ENCODE measurements at regions not wholly inside any gene's neighbourhood (a gene's known extent, or its start where the extent isn't known, plus 50 kb on each side); places are given as distances from the start of the nearest gene placed in this dataset.

GRCh38 chr15:61527836-61528580 lies 298.9 kb upstream of the RORA start:
- TF ChIP-seq CTCF (IDR thresholded peaks at IDR 0.05; ENCODE audit: insufficient read depth, low read length, poor library complexity, severe bottlenecking) = no peak
- Histone ChIP-seq H3K36me3 (ENCODE audit: control insufficient read depth, insufficient read depth, low read length) (no peaks in the 10 kb centered on the region), H3K27me3 (ENCODE audit: control insufficient read depth, insufficient read depth, low read length) (peaks cover 2% of the 10 kb centered on the region), H3K4me3 (ENCODE audit: low read depth, low read length) (no peak overlapping the region)
- no peak for DNase-seq (ENCODE audit: low read depth)

GRCh38 chr15:61524545-61524944 lies 295.4 kb upstream of the RORA start:
- H3K27me3 ChIP-seq (ENCODE audit: control insufficient read depth, insufficient read depth, low read length) = peaks cover 2% of the 10 kb centered on the region
- no peaks in the 10 kb centered on the region for H3K36me3 ChIP-seq (ENCODE audit: control insufficient read depth, insufficient read depth, low read length)
- DNase-seq (ENCODE audit: low read depth) = no peak
- no peak for TF ChIP-seq CTCF (IDR thresholded peaks at IDR 0.05; ENCODE audit: insufficient read depth, low read length, poor library complexity, severe bottlenecking)
- H3K4me3 ChIP-seq (ENCODE audit: low read depth, low read length) = no peak overlapping the region

GRCh38 chr15:61524086-61524485 lies 295.0 kb upstream of the RORA start:
- peaks cover 2% of the 10 kb centered on the region for H3K27me3 ChIP-seq (ENCODE audit: control insufficient read depth, insufficient read depth, low read length)
- no peaks in the 10 kb centered on the region for H3K36me3 ChIP-seq (ENCODE audit: control insufficient read depth, insufficient read depth, low read length)
- no peak overlapping the region for H3K4me3 ChIP-seq (ENCODE audit: low read depth, low read length)
- TF ChIP-seq CTCF (IDR thresholded peaks at IDR 0.05; ENCODE audit: insufficient read depth, low read length, poor library complexity, severe bottlenecking) = no peak
- DNase-seq (ENCODE audit: low read depth) = no peak

- no peak for TF ChIP-seq CTCF (IDR thresholded peaks at IDR 0.05; ENCODE audit: insufficient read depth, low read length, poor library complexity, severe bottlenecking)
- DNase-seq (ENCODE audit: low read depth) = no peak
- no peaks in the 10 kb centered on the region for H3K36me3 ChIP-seq (ENCODE audit: control insufficient read depth, insufficient read depth, low read length)
- H3K4me3 ChIP-seq (ENCODE audit: low read depth, low read length) = no peak overlapping the region
- H3K27me3 ChIP-seq (ENCODE audit: control insufficient read depth, insufficient read depth, low read length) = peaks cover 2% of the 10 kb centered on the region
These were observed 293.3 kb upstream of the RORA start for GRCh38 chr15:61522411-61522810.

GRCh38 chr15:61521953-61522352 lies 292.9 kb upstream of the RORA start:
- H3K36me3 ChIP-seq (ENCODE audit: control insufficient read depth, insufficient read depth, low read length) = no peaks in the 10 kb centered on the region
- H3K4me3 ChIP-seq (ENCODE audit: low read depth, low read length) = no peak overlapping the region
- no peak for TF ChIP-seq CTCF (IDR thresholded peaks at IDR 0.05; ENCODE audit: insufficient read depth, low read length, poor library complexity, severe bottlenecking)
- no peaks in the 10 kb centered on the region for H3K27me3 ChIP-seq (ENCODE audit: control insufficient read depth, insufficient read depth, low read length)
- DNase-seq (ENCODE audit: low read depth) = no peak

- DNase-seq (ENCODE audit: low read depth) = no peak
- TF ChIP-seq CTCF (IDR thresholded peaks at IDR 0.05; ENCODE audit: insufficient read depth, low read length, poor library complexity, severe bottlenecking) = no peak
- Histone ChIP-seq H3K4me3 (ENCODE audit: low read depth, low read length) (no peak overlapping the region), H3K36me3 (ENCODE audit: control insufficient read depth, insufficient read depth, low read length) (no peaks in the 10 kb centered on the region), H3K27me3 (ENCODE audit: control insufficient read depth, insufficient read depth, low read length) (no peaks in the 10 kb centered on the region)
These were observed 290.2 kb upstream of the RORA start for GRCh38 chr15:61519296-61519695.

Measured in kidney epithelial cell (primary cell).